NCI-H748 (cell line): ENCODE measurements at regions not wholly inside any gene's neighbourhood (a gene's known extent, or its start where the extent isn't known, plus 50 kb on each side); places are given as distances from the start of the nearest gene placed in this dataset.
A peak's percentile ranks its signal among the peaks of the same experiment; 100 is the strongest.

ENCODE experiments used
- DNase-seq: peaks from one replicate; lab custom pipeline; 2025; ENCODE audit not compliant: unreplicated experiment; lab: John Stamatoyannopoulos, UW

DNA sequence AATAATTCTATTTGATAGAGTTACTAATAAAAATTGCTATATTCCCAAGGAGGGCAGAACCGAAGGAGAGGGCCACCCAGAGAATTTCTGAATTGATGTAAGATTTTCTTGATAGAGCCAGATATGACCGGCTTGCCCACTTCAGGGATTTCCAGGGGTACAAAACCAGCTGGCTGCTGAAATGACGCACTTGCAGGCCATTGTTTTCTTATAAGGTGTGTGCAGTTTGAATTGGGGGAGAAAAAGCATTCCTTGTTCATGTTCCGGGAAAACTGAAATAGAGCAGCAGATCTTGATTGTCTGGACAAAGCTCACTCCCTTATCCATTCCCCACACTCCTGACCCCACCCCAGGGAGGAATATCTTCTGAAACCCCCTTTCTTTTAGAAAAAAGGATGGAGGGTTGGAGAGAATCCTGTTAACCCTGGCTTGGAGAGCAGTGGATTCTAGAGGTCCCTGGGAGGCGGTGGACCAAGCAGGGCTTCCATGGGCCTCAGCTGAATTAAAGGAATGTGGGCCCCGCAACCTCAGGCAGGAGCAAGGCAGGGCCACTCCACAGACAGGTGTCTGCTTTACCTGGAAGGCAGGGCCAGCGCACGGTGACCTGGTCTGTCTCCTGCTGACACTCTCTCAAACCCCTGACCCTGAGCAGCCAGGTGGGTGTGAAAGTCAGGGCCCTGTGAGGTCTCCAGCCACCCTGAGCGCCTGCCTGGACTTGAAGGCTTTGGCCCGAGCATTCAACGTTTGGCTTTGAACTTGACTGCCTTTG is 96.4 kb downstream of the TMEM170B start:
- DNase-seq: no peak

- DNase-seq: no peak
Measured at GRCh38 chr6:11634948-11635347, 97.4 kb downstream of the TMEM170B start.

- no peak for DNase-seq
Measured at GRCh38 chr6:11636121-11636520, 98.6 kb downstream of the TMEM170B start.

GRCh38 chr6:11637266-11637665 is 99.7 kb downstream of the TMEM170B start:
- DNase-seq: no peak

DNA sequence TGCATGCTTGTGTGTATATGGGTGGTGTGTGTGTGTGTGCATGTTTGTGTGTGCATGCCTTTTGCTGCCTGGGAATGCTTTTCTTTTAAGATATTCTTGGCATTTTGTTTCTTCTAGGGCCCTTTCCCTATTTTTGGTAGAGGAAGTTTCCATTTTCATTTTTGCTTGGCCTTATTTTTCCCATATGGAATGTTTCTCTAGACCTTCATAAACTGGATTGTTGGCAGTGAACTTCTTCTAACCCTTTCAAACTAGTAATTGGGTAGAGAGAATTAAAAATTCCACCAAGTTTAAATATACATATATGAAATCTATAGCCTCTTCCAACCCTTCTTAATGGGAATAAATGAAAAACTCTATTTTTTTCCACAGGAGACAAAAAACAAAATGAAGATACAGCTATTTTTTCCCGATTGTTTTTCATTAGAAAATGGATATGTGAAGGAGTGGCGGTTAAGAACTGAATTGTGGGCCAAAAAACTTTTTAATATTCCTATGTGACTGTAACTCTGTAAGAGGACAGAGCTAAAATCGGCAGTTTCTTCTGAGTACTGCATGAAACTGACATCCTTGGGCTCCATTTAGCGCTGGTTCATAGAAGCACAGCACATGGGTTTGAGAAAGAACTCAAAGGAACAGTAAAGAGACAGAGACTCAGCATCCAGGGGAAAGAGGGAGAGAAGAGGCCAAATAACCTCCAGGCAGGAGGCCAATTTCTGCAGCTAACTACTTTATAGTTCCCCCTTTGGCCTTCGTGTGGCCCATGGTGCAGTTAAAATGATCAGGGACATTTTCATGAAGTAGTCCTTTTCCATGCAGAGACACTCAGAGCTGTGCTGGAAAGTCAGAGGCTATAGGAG is 102.1 kb downstream of the TMEM170B start:
- no peak for DNase-seq

GRCh38 chr6:11640486-11640885 is 102.9 kb downstream of the TMEM170B start:
- DNase-seq: no peak

- DNase-seq: no peak
Measured at GRCh38 chr6:11644071-11644470, 106.5 kb downstream of the TMEM170B start.

DNA sequence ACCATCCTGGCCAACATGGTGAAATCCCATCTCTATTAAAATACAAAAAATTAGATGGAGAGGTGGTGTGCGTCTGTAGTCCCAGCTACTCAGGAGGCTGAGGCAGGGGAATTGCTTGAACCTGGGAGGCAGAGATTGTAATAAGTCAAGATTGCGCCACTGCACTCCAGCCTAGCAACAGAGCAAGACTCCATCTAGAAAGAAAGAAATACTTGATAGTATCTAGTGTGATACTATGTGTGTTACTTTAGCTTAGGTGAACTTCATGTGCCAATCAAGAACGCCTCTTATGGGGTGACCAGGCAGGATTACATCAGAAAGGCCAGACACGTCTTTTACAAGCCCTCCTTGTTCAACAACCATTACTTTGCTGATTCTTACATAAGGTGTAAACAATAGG is 107.1 kb downstream of the TMEM170B start:
- no peak for DNase-seq

- DNase-seq: no peak
Measured at GRCh38 chr6:11645016-11645415, 107.5 kb downstream of the TMEM170B start.

- no peak for DNase-seq
Measured at GRCh38 chr6:11648436-11648775, 110.9 kb downstream of the TMEM170B start.

DNA sequence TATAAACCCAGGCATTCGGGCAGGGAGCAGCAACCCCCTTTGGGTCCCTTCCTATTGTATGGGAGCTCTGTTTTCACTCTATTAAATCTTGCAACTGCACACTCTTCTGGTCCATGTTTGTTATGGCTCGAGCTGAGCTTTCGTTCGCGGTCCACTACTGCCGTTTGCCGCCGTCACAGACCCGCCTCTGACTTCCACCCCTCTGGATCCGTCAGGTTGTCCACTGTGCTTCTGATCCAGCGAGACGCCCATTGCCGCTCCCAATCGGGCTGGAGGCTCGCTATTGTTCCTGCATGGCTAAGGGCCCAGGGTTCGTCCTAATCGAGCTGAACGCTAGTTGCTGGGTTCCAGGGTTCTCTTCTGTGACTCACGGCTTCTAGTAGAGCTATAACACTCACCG is 111.3 kb downstream of the TMEM170B start:
- DNase-seq: no peak

GRCh38 chr6:11650025-11650696 is 112.6 kb downstream of the TMEM170B start:
- DNase-seq: peak; percentile 57

DNA sequence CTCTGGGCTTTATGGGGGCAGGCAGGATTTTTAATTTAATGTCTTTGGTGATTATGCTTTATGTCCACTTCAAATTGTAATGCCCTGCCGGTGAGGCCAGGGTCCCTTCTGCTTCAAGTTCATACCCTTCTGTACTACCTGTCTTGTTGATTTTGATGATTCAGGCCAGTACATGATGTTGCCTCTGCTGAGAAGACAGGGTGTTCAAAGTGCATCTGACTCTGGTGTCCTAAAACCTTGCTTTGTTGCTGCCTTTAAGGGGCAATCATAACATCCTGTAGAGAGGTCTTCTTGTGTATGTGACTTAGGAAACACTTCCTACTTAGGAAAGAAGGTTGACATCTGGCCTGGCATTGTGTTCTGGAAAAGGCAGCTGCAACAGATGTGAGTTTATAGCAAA is 113.2 kb downstream of the TMEM170B start:
- no peak for DNase-seq

- DNase-seq: no peak
Measured at GRCh38 chr6:11653028-11653583, 115.6 kb downstream of the TMEM170B start.

GRCh38 chr6:11654876-11655275 is 117.3 kb downstream of the TMEM170B start:
- no peak for DNase-seq

DNA sequence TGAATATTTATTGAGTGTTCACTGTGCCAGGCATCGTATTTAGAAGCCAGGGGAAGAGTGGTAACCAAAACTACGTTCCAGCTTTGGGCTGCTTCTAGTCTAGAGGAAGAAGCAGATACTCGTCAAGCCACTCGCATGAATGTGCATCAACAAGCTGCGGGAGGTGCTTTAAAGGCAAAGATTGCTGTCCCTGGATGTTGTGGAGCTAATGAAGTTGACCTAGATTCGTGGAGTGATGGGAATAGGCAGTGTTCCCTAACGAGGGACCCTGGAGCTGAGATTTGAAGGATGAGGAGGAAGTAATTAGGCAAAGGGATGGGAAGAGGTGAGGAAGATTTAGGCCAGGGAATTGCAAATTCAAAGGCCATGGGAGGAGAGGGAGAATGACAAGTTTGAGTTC is 118.9 kb downstream of the TMEM170B start:
- no peak for DNase-seq

- no peak for DNase-seq
Measured at GRCh38 chr6:11659757-11660156, 118.8 kb downstream of the ADTRP start.

GRCh38 chr6:11662323-11662722 is 116.3 kb downstream of the ADTRP start:
- DNase-seq: no peak

DNA sequence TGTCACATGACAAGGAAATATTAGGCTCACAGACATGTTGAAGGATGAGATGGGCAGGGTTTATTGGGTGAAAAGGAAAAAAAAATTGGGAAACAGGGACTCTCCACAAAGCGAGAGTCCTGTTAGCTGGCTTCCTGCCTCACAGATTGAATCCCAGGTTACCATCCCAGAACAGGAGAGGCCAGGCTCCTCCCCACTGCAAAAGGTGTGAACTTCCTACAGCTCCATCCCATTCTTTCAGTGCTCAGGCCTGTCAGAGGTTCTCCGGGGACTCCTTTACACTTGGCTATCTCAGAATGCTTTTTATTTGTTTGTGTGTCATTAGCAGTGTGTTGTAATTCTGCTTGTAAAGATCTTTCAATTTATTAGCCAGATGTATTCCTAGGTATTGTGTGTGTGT is 115.1 kb downstream of the ADTRP start:
- DNase-seq: no peak
